Duodenal mucosa (tissue), 2 donors: ENCODE measurements at regions not wholly inside any gene's neighbourhood (a gene's known extent, or its start where the extent isn't known, plus 50 kb on each side); places are given as distances from the start of the nearest gene placed in this dataset.

ENCODE experiments used
- H3K27ac ChIP-seq: one replicate; pipeline ENCODE4 v1.7.0; 2013; ENCODE audit warnings: low read depth, low read length
- H3K27me3 ChIP-seq, 2 donors: one replicate each; pipeline ENCODE4 v1.7.0; 2013; ENCODE audit warnings: low read length in 2 of 2, control low read depth in 1 of 2; ENCODE audit not compliant: insufficient read depth in 2 of 2, control insufficient read depth in 1 of 2
- H3K36me3 ChIP-seq, 2 donors: one replicate each; pipeline ENCODE4 v1.7.0; 2013; ENCODE audit warnings: low read length in 2 of 2, control low read depth in 1 of 2; ENCODE audit not compliant: insufficient read depth in 2 of 2, control insufficient read depth in 1 of 2
- H3K4me1 ChIP-seq, 2 donors: one replicate each; pipeline ENCODE4 v1.7.0; 2013; ENCODE audit warnings: low read length in 2 of 2, control low read depth in 1 of 2; ENCODE audit not compliant: insufficient read depth in 2 of 2, control insufficient read depth in 1 of 2
- H3K4me3 ChIP-seq, 2 donors: one replicate each; pipeline ENCODE4 v1.7.0; 2013; ENCODE audit warnings: low read length in 2 of 2, low read depth in 1 of 2
- H3K9ac ChIP-seq, 2 donors: one replicate each; pipeline ENCODE4 v1.7.0; 2013; ENCODE audit warnings: low read length in 2 of 2, low read depth in 1 of 2
- H3K9me3 ChIP-seq, 2 donors: one replicate each; pipeline ENCODE4 v1.7.0; 2013; ENCODE audit warnings: low read length in 2 of 2, control low read depth in 1 of 2; ENCODE audit not compliant: control insufficient read depth in 1 of 2

DNA sequence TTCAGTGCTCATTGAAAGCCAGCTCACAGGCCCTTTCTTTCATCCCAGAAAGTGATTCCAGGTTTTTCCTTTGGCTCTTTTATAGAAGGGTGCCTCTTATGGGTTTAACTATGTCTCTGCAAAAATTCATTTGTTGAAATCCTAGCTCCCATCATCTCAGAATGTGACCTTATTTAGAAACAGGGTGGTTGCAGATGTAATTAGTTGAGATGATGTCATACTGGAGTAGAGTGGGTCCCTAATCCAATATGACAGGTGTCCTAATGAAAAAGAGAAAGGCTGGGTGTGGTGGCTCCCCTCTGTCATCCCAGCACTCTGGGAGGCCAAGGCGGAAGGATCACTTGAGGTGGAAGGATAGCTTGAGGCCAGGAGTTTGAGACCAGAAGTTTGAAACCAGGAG lies 64.2 kb upstream of the FAM20A start:
- Histone ChIP-seq H3K4me3 (no peak overlapping the region), H3K4me1 (no peaks in the 10 kb centered on the region), H3K27me3 (no peaks in the 10 kb centered on the region), H3K9ac (no peak overlapping the region), H3K27ac (no peak overlapping the region), H3K9me3 (no peaks in the 10 kb centered on the region), H3K36me3 (no peaks in the 10 kb centered on the region)

- Histone ChIP-seq H3K4me1 (no peaks in the 10 kb centered on the region), H3K27me3 (no peaks in the 10 kb centered on the region), H3K27ac (no peak overlapping the region), H3K4me3 (no peak overlapping the region), H3K9ac (no peak overlapping the region), H3K9me3 (no peaks in the 10 kb centered on the region), H3K36me3 (no peaks in the 10 kb centered on the region)
These were observed 61.3 kb upstream of the FAM20A start for GRCh38 chr17:68662479-68662878.

- H3K9me3 ChIP-seq: no peaks in the 10 kb centered on the region
- H3K9ac ChIP-seq: no peak overlapping the region
- no peaks in the 10 kb centered on the region for H3K36me3 ChIP-seq
- H3K27me3 ChIP-seq: no peaks in the 10 kb centered on the region
- no peak overlapping the region for H3K27ac ChIP-seq
- H3K4me3 ChIP-seq: no peak overlapping the region
- no peaks in the 10 kb centered on the region for H3K4me1 ChIP-seq
These were observed 60.9 kb upstream of the FAM20A start for GRCh38 chr17:68662037-68662432.

DNA sequence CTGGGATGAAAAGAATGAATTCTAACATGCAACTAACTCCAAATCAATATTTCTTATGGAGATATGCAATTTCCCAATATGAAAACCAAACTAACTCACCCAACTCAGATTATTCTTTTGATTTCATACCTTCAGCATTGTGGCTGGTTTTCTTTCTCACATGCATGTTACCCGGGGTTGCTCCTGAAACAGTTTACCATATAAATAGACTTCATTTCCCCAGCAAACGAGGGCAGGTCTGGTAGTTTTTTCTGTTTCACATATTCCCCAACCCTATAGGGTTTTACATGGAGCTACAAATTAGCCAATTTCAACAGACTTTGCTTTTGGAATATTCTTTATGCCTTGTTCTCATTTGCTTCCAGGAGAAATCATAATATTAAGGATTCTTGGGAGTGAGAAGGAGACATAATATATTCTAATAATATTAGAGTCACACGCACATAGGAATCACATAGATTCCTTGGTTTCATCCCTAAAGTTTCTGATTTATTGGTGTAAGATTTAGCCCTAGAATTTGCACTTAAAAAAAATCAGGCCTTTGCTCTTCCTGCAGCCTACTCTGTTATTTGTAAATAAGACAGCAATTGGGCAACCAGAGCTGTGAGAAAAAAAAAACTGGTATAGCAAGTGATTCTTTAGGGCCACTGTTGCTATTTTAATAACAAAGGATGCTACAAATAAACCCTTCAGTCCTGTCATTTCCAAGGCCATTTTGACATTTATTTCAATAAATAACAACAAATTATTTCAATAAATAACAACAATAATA lies 60.3 kb upstream of the FAM20A start:
- H3K4me1 ChIP-seq: no peaks in the 10 kb centered on the region
- H3K4me3 ChIP-seq: no peak overlapping the region
- H3K36me3 ChIP-seq: no peaks in the 10 kb centered on the region
- H3K27ac ChIP-seq: no peak overlapping the region
- no peak overlapping the region for H3K9ac ChIP-seq
- no peaks in the 10 kb centered on the region for H3K9me3 ChIP-seq
- no peaks in the 10 kb centered on the region for H3K27me3 ChIP-seq

- Histone ChIP-seq H3K27me3 (no peaks in the 10 kb centered on the region), H3K36me3 (no peaks in the 10 kb centered on the region), H3K9me3 (no peaks in the 10 kb centered on the region), H3K9ac (no peak overlapping the region), H3K27ac (no peak overlapping the region), H3K4me1 (no peaks in the 10 kb centered on the region), H3K4me3 (no peak overlapping the region)
These were observed 59.1 kb upstream of the FAM20A start for GRCh38 chr17:68660302-68660701.

- Histone ChIP-seq H3K4me3 (no peak overlapping the region), H3K27me3 (no peaks in the 10 kb centered on the region), H3K27ac (no peak overlapping the region), H3K4me1 (no peaks in the 10 kb centered on the region), H3K9ac (no peak overlapping the region), H3K36me3 (no peaks in the 10 kb centered on the region), H3K9me3 (no peaks in the 10 kb centered on the region)
These were observed 58.0 kb upstream of the FAM20A start for GRCh38 chr17:68658999-68659780.

DNA sequence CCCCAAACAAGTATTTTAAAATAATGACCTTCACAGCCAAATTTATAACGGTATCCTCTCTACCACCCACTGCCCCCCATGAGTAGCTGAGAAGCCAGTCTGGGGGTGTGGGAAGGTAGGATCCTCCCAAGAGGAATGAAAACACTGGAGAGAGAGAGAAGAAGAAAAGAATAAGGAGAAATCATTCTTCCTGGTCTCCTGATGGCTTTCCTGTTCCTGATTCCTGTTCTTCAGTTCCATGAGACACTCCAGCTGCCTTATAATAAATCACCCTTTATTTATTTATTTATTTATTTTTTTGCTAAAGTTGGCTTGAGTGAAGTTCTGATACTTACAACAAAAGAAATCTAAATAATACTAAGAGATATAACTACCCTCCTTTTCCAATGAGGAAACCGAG lies 56.4 kb upstream of the FAM20A start:
- Histone ChIP-seq H3K9me3 (no peaks in the 10 kb centered on the region), H3K9ac (no peak overlapping the region), H3K4me3 (no peak overlapping the region), H3K4me1 (no peaks in the 10 kb centered on the region), H3K36me3 (no peaks in the 10 kb centered on the region), H3K27me3 (no peaks in the 10 kb centered on the region), H3K27ac (no peak overlapping the region)

DNA sequence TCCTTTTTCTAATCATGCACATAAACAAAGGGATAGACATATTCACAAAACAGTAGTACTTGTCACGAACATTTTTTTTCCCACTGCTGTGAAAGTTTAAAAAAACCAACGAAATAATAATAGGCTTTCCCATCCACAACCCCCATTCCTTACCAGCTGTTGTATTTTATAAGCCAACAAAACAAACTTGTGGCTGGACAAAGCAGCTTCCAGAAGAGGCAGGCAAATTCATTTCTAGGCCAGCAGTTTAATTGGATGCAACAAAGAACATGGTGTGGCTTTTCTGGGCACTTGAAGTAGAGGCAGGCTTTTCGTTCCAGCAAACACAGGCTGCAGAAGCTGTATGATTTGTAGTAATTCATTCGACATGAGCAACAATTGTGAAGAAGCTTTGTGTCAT lies 56.0 kb upstream of the FAM20A start:
- Histone ChIP-seq H3K36me3 (no peaks in the 10 kb centered on the region), H3K27me3 (no peaks in the 10 kb centered on the region), H3K9me3 (no peaks in the 10 kb centered on the region), H3K4me1 (no peaks in the 10 kb centered on the region), H3K4me3 (no peak overlapping the region), H3K9ac (no peak overlapping the region), H3K27ac (no peak overlapping the region)

GRCh38 chr17:68656666-68657065 lies 55.5 kb upstream of the FAM20A start:
- no peaks in the 10 kb centered on the region for H3K9me3 ChIP-seq
- H3K9ac ChIP-seq: no peak overlapping the region
- no peak overlapping the region for H3K27ac ChIP-seq
- no peaks in the 10 kb centered on the region for H3K36me3 ChIP-seq
- no peak overlapping the region for H3K4me3 ChIP-seq
- no peaks in the 10 kb centered on the region for H3K27me3 ChIP-seq
- H3K4me1 ChIP-seq: no peaks in the 10 kb centered on the region
